IPS DF 4.7 (cell line): ENCODE measurements at regions not wholly inside any gene's neighbourhood (a gene's known extent, or its start where the extent isn't known, plus 50 kb on each side); places are given as distances from the start of the nearest gene placed in this dataset.

ENCODE experiments used
- DNase-seq: peaks from one replicate; pipeline ENCODE4 v3.0.0-alpha.2; 2013; ENCODE audit warnings: low spot score; ENCODE audit errors: extremely low read depth

DNA sequence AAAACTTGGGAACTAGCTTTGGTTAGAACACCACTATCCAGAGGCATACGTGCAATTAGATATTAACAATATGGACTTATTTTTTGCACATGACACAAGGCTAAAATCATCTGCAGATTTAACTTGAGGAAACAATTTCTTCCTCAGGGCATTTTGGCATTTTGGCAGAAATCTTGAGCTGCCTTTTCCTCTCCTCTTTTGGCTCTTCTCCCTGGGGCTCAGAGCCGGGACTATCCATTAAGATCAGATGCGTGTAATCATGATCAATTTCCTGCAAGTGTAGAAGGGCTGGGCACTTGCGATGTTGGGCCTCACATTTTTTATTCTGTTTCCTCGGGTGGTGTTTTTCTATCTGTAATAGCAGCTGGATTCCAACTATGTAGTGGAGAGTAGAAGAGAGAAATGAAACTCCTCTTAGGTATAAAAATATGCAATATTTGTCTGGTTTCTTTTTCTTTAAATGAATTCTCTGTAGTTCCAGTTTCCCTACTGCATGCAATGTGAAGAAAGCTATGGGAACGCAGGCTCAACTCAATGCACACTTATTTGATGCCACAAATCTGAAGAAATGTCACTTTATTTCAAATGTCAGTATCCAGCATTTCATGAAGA is 1010.8 kb downstream of the FLRT2 start:
- no peak for DNase-seq

DNA sequence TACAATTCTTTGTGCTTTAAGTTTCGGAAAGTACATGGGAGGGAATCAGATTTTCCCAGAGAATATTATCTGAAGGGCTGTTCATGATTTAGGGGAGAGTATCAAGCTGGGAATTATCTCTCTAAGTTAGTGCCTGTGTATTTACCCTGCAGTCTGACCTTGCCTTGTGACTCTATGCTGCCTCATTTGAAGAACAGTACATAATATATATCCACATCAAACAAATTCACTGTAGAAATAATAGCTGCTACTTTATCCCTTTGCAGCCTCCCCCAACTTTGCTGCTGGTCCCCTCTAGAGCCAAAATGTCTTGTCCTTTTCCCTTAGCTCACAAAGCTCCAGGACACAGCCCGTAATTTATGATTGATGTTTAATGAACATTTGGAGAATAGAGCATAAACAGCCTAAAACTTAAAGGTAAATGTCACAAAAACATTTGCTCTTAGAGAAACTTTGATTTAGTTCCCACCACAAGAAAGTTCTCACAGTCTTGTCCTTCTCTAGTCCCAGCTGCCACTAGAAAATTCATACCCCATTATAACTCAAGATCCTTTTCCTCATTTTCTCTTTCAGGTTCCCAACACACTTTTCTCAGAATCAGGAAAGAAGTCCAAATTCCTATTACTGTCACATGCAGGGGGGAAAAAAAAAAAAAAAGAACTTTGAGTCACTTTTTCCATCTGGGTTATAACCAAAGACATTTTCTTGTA is 1009.6 kb downstream of the FLRT2 start:
- no peak for DNase-seq

DNA sequence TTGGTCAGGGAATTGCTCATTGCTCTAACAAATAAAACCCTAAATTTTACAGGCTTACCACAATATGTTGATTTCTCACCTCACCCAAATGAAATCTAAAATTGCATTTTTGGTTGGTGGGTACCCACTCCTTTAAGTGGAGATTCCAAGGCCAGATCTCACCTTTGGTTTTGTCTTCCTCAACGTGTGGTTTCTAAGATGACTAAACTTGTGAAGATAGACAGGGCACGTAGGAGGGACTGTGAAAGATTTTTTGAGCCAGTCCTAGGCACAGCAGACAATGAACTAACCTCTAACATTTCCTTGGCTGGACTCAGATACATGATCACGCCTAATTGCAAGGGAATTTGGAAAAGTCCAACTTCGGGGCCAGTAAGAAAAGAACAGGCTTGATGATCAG is 1003.9 kb downstream of the FLRT2 start:
- DNase-seq: no peak

- DNase-seq: no peak
Measured at GRCh38 chr14:86532219-86532618, 1002.3 kb downstream of the FLRT2 start.

DNA sequence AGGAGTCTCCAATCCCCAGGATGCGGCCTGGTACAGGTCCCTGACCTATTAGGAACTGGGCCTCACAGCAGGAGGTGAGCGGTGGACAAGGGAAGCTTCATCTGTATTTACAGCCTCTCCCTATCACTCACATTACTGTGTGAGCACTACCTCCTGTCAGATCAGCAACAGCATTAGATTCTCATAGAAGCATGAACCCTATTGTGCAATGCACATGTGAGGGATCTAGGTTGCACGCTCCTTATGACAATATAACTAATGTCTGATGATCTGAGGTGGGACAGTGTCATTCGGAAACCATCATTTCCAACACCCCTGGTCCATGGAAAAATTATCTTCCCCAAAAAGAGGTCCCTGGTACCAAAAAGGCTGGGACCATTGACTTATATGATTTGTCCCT is 1000.5 kb downstream of the FLRT2 start:
- no peak for DNase-seq

- DNase-seq: no peak
Measured at GRCh38 chr14:86527312-86527711, 997.4 kb downstream of the FLRT2 start.

DNA sequence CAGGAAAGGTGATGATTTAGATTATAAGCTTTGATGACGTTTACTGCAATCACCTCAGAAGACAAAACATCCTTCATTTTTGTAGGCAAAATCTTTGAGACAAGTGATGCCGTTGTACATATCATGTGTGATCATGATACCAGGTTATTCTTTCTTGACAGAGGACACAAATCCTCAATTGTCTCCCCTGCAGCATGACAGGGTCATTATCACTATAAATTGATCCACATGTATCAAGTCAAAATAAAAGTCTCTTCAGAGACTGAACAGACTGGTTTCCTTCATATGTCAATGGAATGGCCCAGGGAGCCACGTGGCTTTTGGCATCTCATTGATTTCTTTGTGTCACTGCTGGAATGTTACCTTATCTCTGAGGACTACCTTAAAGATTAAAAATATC is 995.7 kb downstream of the FLRT2 start:
- no peak for DNase-seq

DNA sequence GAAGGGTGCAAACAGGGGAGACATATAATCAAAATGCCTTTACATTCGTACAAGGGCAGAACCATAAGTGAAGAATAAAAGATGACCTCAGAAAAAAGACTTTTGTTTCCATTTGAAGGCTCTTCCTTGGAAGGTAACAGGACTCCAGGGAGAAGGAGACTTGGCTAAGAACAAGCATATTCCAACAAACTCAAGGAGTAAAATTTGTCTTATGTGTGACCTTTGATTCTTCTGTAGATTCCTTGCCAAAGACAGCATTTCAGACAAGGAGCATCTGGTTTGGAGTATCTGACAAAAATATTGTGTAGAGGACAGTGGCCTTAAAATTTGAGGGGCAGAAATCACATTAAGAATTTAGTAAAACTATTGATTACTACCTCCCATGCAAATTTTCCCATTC is 991.9 kb downstream of the FLRT2 start:
- DNase-seq: no peak

DNA sequence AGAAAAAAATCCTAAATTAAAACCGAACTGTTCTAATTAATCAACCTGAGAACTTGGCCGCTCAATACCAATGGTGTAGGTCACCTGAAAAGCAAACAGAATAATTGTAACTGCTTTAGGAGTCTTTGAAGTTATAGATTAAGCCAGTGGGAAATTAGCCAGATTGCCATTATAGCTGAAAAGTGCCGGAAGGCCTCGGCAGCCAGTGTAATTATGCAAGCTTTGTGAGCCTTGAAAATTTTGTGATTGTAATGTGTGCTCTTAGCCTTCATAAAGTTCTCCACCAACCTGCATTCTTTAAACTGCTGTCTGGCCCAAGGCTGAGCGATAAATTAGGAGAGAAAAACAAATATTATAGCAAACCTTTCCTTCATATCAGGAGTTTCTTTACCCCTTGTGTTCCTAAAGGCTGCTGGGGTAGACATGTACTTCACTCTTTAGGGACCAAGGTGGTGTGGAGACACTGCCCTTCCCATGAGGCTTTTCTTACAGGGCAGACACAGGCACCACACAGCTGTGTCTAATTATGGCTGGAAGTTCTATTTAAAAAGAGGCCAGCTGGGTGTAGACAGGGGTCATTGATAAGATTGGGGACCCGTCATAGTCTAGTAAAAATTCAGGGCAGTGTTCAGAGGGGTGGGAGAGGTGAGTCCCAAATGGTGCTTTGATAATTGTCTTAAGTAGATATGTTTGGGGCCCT is 991.2 kb downstream of the FLRT2 start:
- DNase-seq: no peak

- DNase-seq: no peak
Measured at GRCh38 chr14:86518298-86518697, 988.4 kb downstream of the FLRT2 start.

- no peak for DNase-seq
Measured at GRCh38 chr14:86515195-86515594, 985.3 kb downstream of the FLRT2 start.

DNA sequence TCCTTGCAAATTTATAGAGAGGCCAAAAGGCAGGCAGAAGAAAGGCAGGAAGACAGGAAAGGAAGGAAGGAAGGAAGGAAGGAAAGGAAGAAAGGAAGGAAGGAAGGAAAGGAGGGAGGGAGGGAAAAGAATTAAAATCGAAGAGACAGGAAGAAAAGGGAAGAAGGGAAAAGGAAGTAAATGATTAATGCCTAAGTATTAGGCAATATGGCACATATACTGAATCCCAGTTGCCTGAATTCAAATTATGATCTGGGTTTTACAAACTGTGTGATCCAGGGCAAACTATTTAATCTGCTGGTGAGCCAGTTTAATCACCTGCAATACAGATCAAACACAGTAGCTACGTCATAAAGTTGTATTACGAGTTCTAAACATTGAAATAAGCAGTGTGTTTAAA is 983.6 kb downstream of the FLRT2 start:
- DNase-seq: no peak

DNA sequence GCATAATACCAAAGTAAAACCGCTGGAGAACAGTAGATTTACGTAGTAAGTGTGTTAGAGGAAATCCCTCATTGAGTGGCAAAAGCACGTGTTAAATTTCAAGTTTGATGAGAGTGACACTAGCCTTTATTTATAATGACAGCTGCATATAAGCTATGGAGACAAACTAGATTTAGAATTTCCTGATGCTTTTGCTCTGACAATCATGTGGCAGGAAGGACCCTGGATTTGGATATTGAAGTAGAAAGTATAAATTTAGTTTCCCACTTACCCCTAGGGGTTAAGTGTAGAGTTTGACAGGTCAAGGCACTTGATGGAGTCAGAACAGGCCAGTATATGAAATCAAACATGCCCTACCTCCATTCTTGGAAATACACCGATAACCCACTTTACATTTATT is 983.1 kb downstream of the FLRT2 start:
- DNase-seq: no peak

DNA sequence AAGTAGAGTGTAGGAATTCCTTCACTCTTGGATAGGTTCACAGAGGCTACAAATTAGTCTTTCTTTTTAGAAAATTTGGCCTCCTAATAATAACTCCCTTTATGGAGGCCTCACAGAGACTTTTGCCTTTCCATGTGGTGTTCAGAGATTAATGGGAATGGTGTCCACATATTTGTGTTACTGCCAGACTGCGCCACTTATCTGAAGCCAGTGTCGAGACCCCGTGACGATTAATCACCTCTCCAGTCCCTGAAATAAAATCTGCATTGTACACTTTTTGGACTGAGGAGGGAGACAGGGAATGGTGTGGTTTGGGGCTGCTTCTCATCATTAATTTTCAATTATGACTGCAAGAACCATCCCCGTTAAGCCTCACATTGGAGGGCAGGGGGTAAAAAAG is 980.5 kb downstream of the FLRT2 start:
- no peak for DNase-seq

GRCh38 chr14:86505808-86506207 is 975.9 kb downstream of the FLRT2 start:
- no peak for DNase-seq

DNA sequence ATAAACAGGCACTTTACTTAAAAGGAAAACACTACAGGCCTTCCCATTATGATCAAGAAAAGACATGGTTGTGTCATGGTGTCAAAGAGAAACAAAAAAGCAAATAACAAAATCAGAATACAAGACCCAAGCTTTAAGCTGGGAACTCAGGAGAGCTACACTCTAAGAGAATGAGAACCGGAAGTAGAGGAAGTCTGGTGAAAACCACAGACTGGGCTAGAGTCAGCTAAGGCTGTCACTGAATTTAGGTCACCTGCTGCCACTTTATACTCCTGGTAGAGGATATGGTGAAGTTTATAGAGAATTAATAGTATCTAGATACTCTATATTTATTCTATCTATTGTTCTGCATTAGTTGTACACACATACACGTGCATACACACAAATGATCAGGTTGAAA is 971.7 kb downstream of the FLRT2 start:
- DNase-seq: no peak

DNA sequence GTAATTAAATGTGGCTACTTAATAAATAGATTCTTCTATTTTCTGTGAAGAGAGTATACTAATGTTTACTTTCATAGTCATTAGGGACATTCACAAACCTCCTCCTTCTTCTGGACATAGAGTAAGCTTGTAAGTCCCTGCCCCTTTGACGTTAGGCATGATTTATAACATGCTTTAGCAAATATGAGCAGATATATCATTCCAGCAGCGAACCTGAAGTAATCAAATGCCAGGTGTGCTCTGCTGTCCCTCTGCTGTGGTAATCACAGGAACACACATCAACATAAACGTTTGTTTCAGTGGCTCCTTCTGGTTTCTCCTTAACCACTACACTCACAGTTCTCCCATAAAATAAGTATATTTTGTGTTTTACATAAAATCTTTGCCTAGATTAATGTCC is 961.8 kb downstream of the FLRT2 start:
- no peak for DNase-seq

- DNase-seq: no peak
Measured at GRCh38 chr14:86481104-86481503, 951.2 kb downstream of the FLRT2 start.

GRCh38 chr14:86464341-86464740 is 934.4 kb downstream of the FLRT2 start:
- DNase-seq: no peak

DNA sequence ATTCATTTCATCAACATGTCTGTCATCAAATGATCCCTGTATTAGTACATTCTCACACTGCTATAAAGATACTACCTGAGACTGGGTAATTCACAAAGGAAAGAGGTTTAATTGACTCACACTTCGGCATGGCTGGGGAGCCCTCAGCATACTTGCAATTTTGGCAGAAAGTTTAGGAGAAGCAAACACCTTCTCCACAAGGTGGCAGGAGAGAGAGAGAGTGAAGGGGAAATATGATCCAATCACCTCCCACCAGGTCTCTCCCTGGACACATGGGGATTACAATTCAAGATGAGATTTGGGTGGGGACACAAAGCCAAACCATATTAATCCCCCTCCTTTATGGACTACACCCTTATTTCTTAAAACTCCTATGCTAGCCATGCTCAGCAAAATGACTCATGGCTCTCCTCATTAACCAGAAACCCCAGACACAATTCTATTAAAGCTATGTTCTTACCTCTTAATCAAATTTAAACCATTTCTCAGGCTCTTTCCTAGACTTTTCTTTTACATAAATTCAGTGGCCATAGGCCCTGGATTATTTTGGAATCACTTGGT is 932.3 kb downstream of the FLRT2 start:
- peak; percentile 16 for DNase-seq

- no peak for DNase-seq
Measured at GRCh38 chr14:86457481-86458135, 927.7 kb downstream of the FLRT2 start.

- no peak for DNase-seq
Measured at GRCh38 chr14:86450085-86450484, 920.1 kb downstream of the FLRT2 start.
